MCF 10A (cell line): ENCODE measurements at regions not wholly inside any gene's neighbourhood (a gene's known extent, or its start where the extent isn't known, plus 50 kb on each side); places are given as distances from the start of the nearest gene placed in this dataset.

Source experiments
- BruUV-seq: library from RNA; stranded (reverse); fragments of 400-500 nt; replicated peaks from 2 replicates; lab custom pipeline; 2021; lab: Mats Ljungman, UMichigan
- CTCF ChIA-PET: fragments of 300-600 bp; sonication (Branson Sonifier 250); formaldehyde crosslinking; extraction: SDS; loops from one replicate; lab custom pipeline; 2021; ENCODE audit warnings: antibody characterized with exemption, inconsistent platforms; lab: Yijun Ruan, JAX
- POLR2A ChIA-PET: fragments of 300-600, 350-650 bp; sonication (Branson Sonifier 250); formaldehyde crosslinking; extraction: SDS; loops from one replicate; lab custom pipeline; 2020; ENCODE audit warnings: antibody characterized with exemption, inconsistent platforms; lab: Yijun Ruan, JAX
- DNase-seq: peaks from one replicate; pipeline ENCODE4 v3.0.0-alpha.2; 2018; ENCODE audit not compliant: unreplicated experiment
- H3K27ac Mint-ChIP-seq: one replicate; pipeline ENCODE4 v1.8.0; 2022; ENCODE audit warnings: mild to moderate bottlenecking, low read depth, mixed read lengths; ENCODE audit not compliant: unreplicated experiment
- H3K27me3 Mint-ChIP-seq: one replicate; pipeline ENCODE4 v1.8.0; 2022; ENCODE audit warnings: mixed read lengths; ENCODE audit not compliant: insufficient read depth, unreplicated experiment
- H3K36me3 Mint-ChIP-seq: one replicate; pipeline ENCODE4 v1.8.0; 2022; ENCODE audit warnings: mild to moderate bottlenecking, moderate library complexity, mixed read lengths; ENCODE audit not compliant: insufficient read depth, unreplicated experiment
- H3K4me1 Mint-ChIP-seq: one replicate; pipeline ENCODE4 v1.8.0; 2022; ENCODE audit warnings: mixed read lengths; ENCODE audit not compliant: insufficient read depth, unreplicated experiment
- H3K4me3 Mint-ChIP-seq: one replicate; pipeline ENCODE4 v1.8.0; 2022; ENCODE audit warnings: mild to moderate bottlenecking, moderate library complexity, mixed read lengths; ENCODE audit not compliant: unreplicated experiment
- H3K9me3 Mint-ChIP-seq: one replicate; pipeline ENCODE4 v1.8.0; 2022; ENCODE audit warnings: mixed read lengths; ENCODE audit not compliant: unreplicated experiment
- CTCF ChIP-seq: fragments of 200-600 bp; IDR thresholded peaks from one replicate; pipeline ENCODE4 v1.8.0; 2022; ENCODE audit warnings: antibody characterized with exemption, mild to moderate bottlenecking; ENCODE audit not compliant: unreplicated experiment
- intact Hi-C: fragments of 100-400 bp; cut with micrococcal nuclease; formaldehyde crosslinking; loops from 2 replicates; pipeline ENCODE4 v1.14.1; 2022

- ChIA-PET CTCF (no interaction called here), POLR2A (no interaction called here)
- no peak for DNase-seq
- no peaks in the 10 kb centered on the region for H3K36me3 Mint-ChIP-seq
- peaks cover 7% of the 10 kb centered on the region for H3K4me1 Mint-ChIP-seq
- H3K27me3 Mint-ChIP-seq = no peaks in the 10 kb centered on the region
- TF ChIP-seq CTCF = no peak
- no peak overlapping the region for H3K4me3 Mint-ChIP-seq
- BruUV-seq = no TSS peak
- no peak overlapping the region for H3K27ac Mint-ChIP-seq
- no peaks in the 10 kb centered on the region for H3K9me3 Mint-ChIP-seq
- intact Hi-C loops = no loop called here
Observed at GRCh38 chr13:22198001-22198400, 527.1 kb downstream of the FGF9 start.

GRCh38 chr13:22198641-22199217 lies 527.9 kb downstream of the FGF9 start:
- DNase-seq = no peak
- Mint-ChIP-seq H3K36me3 (no peaks in the 10 kb centered on the region), H3K27me3 (no peaks in the 10 kb centered on the region), H3K27ac (no peak overlapping the region), H3K9me3 (no peaks in the 10 kb centered on the region), H3K4me3 (no peak overlapping the region), H3K4me1 (peaks cover 7% of the 10 kb centered on the region)
- intact Hi-C loops = no loop called here
- POLR2A ChIA-PET = no interaction called here
- CTCF ChIA-PET = interaction anchor here (0.6 kb wide), 1 partner anchor 567 kb away, joined by 4 read pairs; no protein-coding TSS in a partner anchor
- TF ChIP-seq CTCF = no peak
- BruUV-seq = no TSS peak

- POLR2A ChIA-PET = no interaction called here
Observed at GRCh38 chr13:22200440-22200839, 529.6 kb downstream of the FGF9 start.

GRCh38 chr13:22201375-22201925 lies 530.6 kb downstream of the FGF9 start:
- H3K36me3 Mint-ChIP-seq = no peaks in the 10 kb centered on the region
- no TSS peak for BruUV-seq
- ChIA-PET CTCF (interaction anchor here (0.6 kb wide), 1 partner anchor 381 kb away, joined by 4 read pairs; no protein-coding TSS in a partner anchor), POLR2A (no interaction called here)
- intact Hi-C loops = no loop called here
- H3K9me3 Mint-ChIP-seq = no peaks in the 10 kb centered on the region
- H3K4me3 Mint-ChIP-seq = no peak overlapping the region
- DNase-seq = no peak
- TF ChIP-seq CTCF = no peak
- no peaks in the 10 kb centered on the region for H3K27me3 Mint-ChIP-seq
- peaks cover 7% of the 10 kb centered on the region for H3K4me1 Mint-ChIP-seq
- no peak overlapping the region for H3K27ac Mint-ChIP-seq

More at GRCh38 chr13:22200440-22200839, 529.6 kb downstream of the FGF9 start:
- CTCF ChIA-PET = no interaction called here
- Mint-ChIP-seq H3K4me1 (peaks cover 7% of the 10 kb centered on the region), H3K27ac (no peak overlapping the region), H3K36me3 (no peaks in the 10 kb centered on the region), H3K9me3 (no peaks in the 10 kb centered on the region), H3K4me3 (no peak overlapping the region), H3K27me3 (no peaks in the 10 kb centered on the region)
- intact Hi-C loops = no loop called here
- DNase-seq = no peak
- no TSS peak for BruUV-seq
- no peak for TF ChIP-seq CTCF
